Osteoblast (primary cell): ENCODE measurements at regions not wholly inside any gene's neighbourhood (a gene's known extent, or its start where the extent isn't known, plus 50 kb on each side); places are given as distances from the start of the nearest gene placed in this dataset.
"Not testable (repeated sequence)": the region's sequence is repeated elsewhere in the genome, so short reads cannot be mapped to it uniquely, and the experiment has no call there.

Experiments used
- DNase-seq: peaks from one replicate; pipeline ENCODE4 v3.0.0; 2011; ENCODE audit warnings: low spot score, mixed read lengths; ENCODE audit not compliant: insufficient read length; ENCODE audit errors: missing footprints
- H2AFZ ChIP-seq: 2 replicates; pipeline ENCODE4 v1.6.0; 2011; ENCODE audit warnings: mild to moderate bottlenecking, low read length
- H3K27ac ChIP-seq: 2 replicates; pipeline ENCODE4 v1.5.1; 2011; ENCODE audit warnings: mild to moderate bottlenecking, low read depth, low read length, moderate library complexity
- H3K27me3 ChIP-seq: 2 replicates; pipeline ENCODE4 v1.6.0; 2012; ENCODE audit warnings: mild to moderate bottlenecking, control low read depth, inconsistent platforms, low read length, moderate library complexity; ENCODE audit not compliant: insufficient read depth
- H3K36me3 ChIP-seq: 2 replicates; pipeline ENCODE4 v1.5.1; 2011; ENCODE audit warnings: mild to moderate bottlenecking, low read length, control low read depth, moderate library complexity; ENCODE audit not compliant: insufficient read depth
- H3K4me1 ChIP-seq: 2 replicates; pipeline ENCODE4 v1.5.1; 2011; ENCODE audit warnings: mild to moderate bottlenecking, low read length, control low read depth, moderate library complexity; ENCODE audit not compliant: insufficient read depth
- H3K4me2 ChIP-seq: 2 replicates; pipeline ENCODE4 v1.6.0; 2011; ENCODE audit warnings: mild to moderate bottlenecking, low read length; ENCODE audit not compliant: insufficient read depth
- H3K4me3 ChIP-seq: fragments of 200-600 bp; sonication (generic); 3 replicates; pipeline ENCODE4 v1.5.1; 2012; ENCODE audit warnings: mild to moderate bottlenecking, low read length, inconsistent platforms; ENCODE audit not compliant: insufficient read depth
- H3K79me2 ChIP-seq: 2 replicates; pipeline ENCODE4 v1.6.0; 2012; ENCODE audit warnings: mild to moderate bottlenecking, low read length, control low read depth, inconsistent platforms; ENCODE audit not compliant: insufficient read depth
- H3K9me3 ChIP-seq: 2 replicates; pipeline ENCODE4 v1.5.1; 2011; ENCODE audit warnings: low read depth, low read length, control low read depth
- H4K20me1 ChIP-seq: 2 replicates; pipeline ENCODE4 v1.6.0; 2012; ENCODE audit warnings: mild to moderate bottlenecking, low read length, control low read depth; ENCODE audit not compliant: insufficient read depth
- CTCF ChIP-seq: IDR thresholded peaks from 2 replicates; pipeline ENCODE4 v1.5.1; 2011; ENCODE audit warnings: mild to moderate bottlenecking, low read depth, low read length, moderate library complexity; ENCODE audit errors: extremely low read depth

GRCh38 chr12:90449611-90450010, 505.4 kb downstream of the CCER1 start:
- Histone ChIP-seq H3K36me3 (no peaks in the 10 kb centered on the region), H2AFZ (no peak overlapping the region), H3K27me3 (no peaks in the 10 kb centered on the region), H3K4me3 (no peak overlapping the region), H3K4me2 (no peak overlapping the region), H4K20me1 (no peaks in the 10 kb centered on the region), H3K9me3 (no peaks in the 10 kb centered on the region), H3K27ac (no peak overlapping the region), H3K79me2 (no peaks in the 10 kb centered on the region), H3K4me1 (no peaks in the 10 kb centered on the region)
- DNase-seq: no peak
- TF ChIP-seq CTCF: no peak

GRCh38 chr12:90443466-90443865, 511.5 kb downstream of the CCER1 start:
- H3K79me2 ChIP-seq: not testable (repeated sequence)

GRCh38 chr12:90441431-90441830, 513.5 kb downstream of the CCER1 start:
- H3K36me3 ChIP-seq: no peaks in the 10 kb centered on the region
- no peaks in the 10 kb centered on the region for H3K4me1 ChIP-seq
- no peak for TF ChIP-seq CTCF
- no peaks in the 10 kb centered on the region for H3K27me3 ChIP-seq
- no peak overlapping the region for H2AFZ ChIP-seq
- no peaks in the 10 kb centered on the region for H3K9me3 ChIP-seq
- no peak for DNase-seq
- H3K27ac ChIP-seq: no peak overlapping the region
- no peaks in the 10 kb centered on the region for H3K79me2 ChIP-seq
- H4K20me1 ChIP-seq: no peaks in the 10 kb centered on the region
- no peak overlapping the region for H3K4me3 ChIP-seq
- no peak overlapping the region for H3K4me2 ChIP-seq

More at GRCh38 chr12:90443466-90443865, 511.5 kb downstream of the CCER1 start:
- not testable (repeated sequence) for H3K4me2 ChIP-seq, H4K20me1 ChIP-seq, H3K27me3 ChIP-seq, H3K4me1 ChIP-seq, H3K27ac ChIP-seq, H3K9me3 ChIP-seq, H3K4me3 ChIP-seq, H3K36me3 ChIP-seq, DNase-seq, H2AFZ ChIP-seq

GRCh38 chr12:90428881-90429280, 526.1 kb downstream of the CCER1 start:
- Histone ChIP-seq H3K27ac (no peak overlapping the region), H3K4me3 (no peak overlapping the region), H3K79me2 (no peaks in the 10 kb centered on the region), H3K36me3 (no peaks in the 10 kb centered on the region), H3K4me1 (no peaks in the 10 kb centered on the region), H2AFZ (no peak overlapping the region), H3K4me2 (no peak overlapping the region), H3K9me3 (no peaks in the 10 kb centered on the region), H4K20me1 (no peaks in the 10 kb centered on the region), H3K27me3 (no peaks in the 10 kb centered on the region)
- no peak for DNase-seq
- TF ChIP-seq CTCF: no peak

- H4K20me1 ChIP-seq: no peaks in the 10 kb centered on the region
- H3K9me3 ChIP-seq: no peaks in the 10 kb centered on the region
- H3K4me3 ChIP-seq: no peak overlapping the region
- no peak for TF ChIP-seq CTCF
- no peaks in the 10 kb centered on the region for H3K27me3 ChIP-seq
- H3K36me3 ChIP-seq: no peaks in the 10 kb centered on the region
- no peak for DNase-seq
- H3K4me2 ChIP-seq: no peak overlapping the region
- no peak overlapping the region for H2AFZ ChIP-seq
- no peaks in the 10 kb centered on the region for H3K4me1 ChIP-seq
- no peak overlapping the region for H3K27ac ChIP-seq
- no peaks in the 10 kb centered on the region for H3K79me2 ChIP-seq
These were observed 526.5 kb downstream of the CCER1 start for GRCh38 chr12:90428465-90428864.
